HG03135 (cell line): ENCODE measurements at regions not wholly inside any gene's neighbourhood (a gene's known extent, or its start where the extent isn't known, plus 50 kb on each side); places are given as distances from the start of the nearest gene placed in this dataset.
A peak's percentile ranks its signal among the peaks of the same experiment; 100 is the strongest.
"Not testable (repeated sequence)": the region's sequence is repeated elsewhere in the genome, so short reads cannot be mapped to it uniquely, and the experiment has no call there.

Experiments used
- ATAC-seq: cut with Tn5 transposase; IDR thresholded peaks from one replicate; pipeline ENCODE4 v1.9.1; 2021; ENCODE audit warnings: mild to moderate bottlenecking, moderate library complexity; ENCODE audit not compliant: unreplicated experiment

GRCh38 chr12:100083308-100083707 is 59.4 kb downstream of the BLTP3B start:
- no peak for ATAC-seq

DNA sequence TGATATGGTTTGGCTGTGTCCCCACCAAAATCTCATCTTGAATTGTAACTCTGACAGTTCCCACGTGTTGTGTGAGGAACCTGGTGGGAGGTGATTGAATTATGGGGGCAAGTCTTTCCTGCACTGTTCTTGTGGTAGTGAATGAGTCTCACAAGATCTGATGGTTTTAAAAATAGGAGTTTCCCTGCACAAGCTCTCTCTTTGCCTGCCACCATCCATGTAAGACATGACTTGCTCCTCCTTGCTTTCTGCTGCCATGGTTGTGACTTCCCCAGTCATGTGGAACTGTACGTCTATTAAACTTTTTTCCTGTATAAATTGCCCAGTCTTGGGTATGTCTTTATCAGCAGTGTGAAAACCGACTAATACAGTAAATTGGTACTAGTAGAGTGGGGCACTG is 63.9 kb downstream of the BLTP3B start:
- ATAC-seq, result not testable (repeated sequence)

- no peak for ATAC-seq
Measured at GRCh38 chr12:100077367-100077766, 65.3 kb downstream of the BLTP3B start.

- ATAC-seq, result no peak
Measured at GRCh38 chr12:100075598-100075997, 67.1 kb downstream of the BLTP3B start.

GRCh38 chr12:100069795-100070194 is 72.9 kb downstream of the BLTP3B start:
- ATAC-seq, result no peak

DNA sequence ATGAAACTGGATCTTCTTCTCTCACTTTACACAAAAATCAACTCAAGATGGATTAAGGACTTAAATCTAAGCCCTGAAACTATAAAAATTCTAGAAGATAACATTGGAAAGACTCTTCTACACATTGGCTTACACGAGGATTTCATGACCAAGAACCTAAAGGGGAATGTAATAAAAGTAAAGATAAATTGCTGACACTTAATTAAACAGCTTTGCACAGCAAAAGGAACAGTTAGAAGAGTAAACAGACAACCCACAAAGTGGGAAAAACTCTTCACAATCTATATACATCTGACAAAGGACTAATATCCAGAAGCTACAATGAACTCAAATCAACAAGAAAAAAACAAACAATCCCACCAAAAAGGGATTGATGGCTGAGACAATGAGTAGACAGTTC is 74.4 kb downstream of the BLTP3B start:
- no peak for ATAC-seq

DNA sequence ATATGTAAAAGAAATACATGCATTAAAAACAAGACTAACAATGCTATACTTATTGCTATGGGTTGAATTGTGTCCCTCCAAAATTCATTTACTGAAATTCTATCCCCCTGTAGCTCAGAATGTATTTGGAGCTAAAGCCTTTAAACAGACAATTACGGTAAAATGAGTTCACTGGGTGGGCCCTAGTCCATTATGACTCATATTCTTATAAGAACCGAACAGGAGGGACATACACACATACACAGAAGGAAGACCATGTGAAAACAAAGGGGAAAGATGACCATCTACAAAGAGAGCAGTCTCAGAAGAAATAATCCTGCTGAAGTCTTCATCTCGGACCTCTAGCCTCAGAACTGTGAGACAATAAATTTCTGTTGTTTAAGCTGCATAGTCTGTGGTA is 77.1 kb upstream of the ANKS1B start:
- no peak for ATAC-seq

DNA sequence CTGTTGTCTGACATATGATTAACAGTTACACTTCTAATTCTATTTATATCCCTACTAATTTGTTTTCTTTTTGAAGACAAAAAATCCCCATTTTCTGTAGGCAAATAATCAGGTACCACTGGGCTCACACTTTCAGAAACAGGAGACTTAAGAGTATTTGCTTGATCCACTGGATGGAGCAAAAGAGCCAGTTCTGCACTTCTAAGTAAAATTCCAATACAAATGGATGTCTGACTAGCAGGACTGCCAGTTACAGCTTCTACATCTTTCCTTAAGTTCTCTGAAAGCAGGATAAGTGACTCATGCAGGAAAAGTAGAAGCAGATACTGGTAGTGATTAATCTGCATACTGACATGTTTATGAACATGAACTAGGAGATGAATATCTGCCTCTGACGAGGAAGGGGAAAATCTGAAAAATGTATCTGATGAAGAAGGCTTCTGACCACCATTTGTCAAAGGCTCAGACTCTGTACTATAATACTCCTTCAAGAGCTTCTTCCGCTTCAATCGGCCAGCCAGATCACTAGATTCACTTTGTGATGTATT is 73.8 kb upstream of the ANKS1B start:
- peak; percentile 62 for ATAC-seq

GRCh38 chr12:100046202-100046601 is 61.5 kb upstream of the ANKS1B start:
- ATAC-seq, result not testable (repeated sequence)

DNA sequence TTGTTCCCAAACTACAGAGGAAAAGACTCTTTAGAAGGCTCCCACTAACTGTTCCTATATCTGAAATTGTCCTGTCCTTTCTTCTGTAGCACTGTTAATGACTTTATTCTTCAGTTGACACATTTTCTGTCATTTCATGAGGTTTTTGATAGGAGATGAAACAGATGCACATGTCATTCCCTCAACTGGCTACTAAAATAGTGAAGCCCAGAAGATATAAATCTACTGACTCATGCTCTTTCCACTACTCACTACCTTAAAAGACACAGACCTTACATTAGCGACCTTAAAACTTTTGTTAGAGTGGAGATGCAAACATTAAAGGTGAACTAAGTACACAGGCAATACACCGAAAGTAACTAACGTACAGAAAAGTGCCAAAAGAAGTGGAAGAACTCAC is 59.5 kb upstream of the ANKS1B start:
- ATAC-seq, result no peak

DNA sequence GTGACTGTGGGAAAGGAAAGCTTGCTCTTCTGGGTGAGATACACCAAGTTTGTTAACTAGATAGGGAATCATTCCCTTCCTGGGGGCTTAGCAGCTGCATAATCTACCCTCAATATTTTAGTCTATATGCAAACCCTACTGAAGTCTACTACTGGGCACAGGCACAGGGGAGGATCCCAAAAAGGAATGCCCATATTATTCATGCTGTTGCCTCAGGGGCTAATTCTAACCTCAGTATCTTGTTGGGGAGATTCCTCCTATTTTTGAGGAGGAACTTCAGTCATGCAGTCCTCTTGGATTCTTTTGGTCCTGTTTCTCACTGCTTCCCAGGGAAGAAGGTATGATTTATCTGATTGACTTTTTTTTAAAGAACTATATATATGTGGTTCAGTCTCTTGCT is 58.9 kb upstream of the ANKS1B start:
- no peak for ATAC-seq
